CD8-positive, alpha-beta memory T cell (primary cell): ENCODE measurements at regions not wholly inside any gene's neighbourhood (a gene's known extent, or its start where the extent isn't known, plus 50 kb on each side); places are given as distances from the start of the nearest gene placed in this dataset.

Source experiments
- CTCF ChIA-PET: fragments of 350-600 bp; sonication (Branson Sonifier 250); formaldehyde crosslinking; loops from one replicate; lab custom pipeline; 2021; ENCODE audit warnings: antibody characterized with exemption; lab: Charles Lee
- POLR2A ChIA-PET: fragments of 350-600 bp; sonication (Branson Sonifier 250); formaldehyde crosslinking; loops from one replicate; lab custom pipeline; 2021; ENCODE audit warnings: antibody characterized with exemption; lab: Charles Lee
- DNase-seq, 5 donors: peaks; one replicate each; pipeline versions ENCODE4 v3.0.0 to v3.0.0-alpha.2; 2020 to 2022; ENCODE audit warnings: mixed read lengths in 1 of 5
- H3K27ac ChIP-seq: one replicate; pipeline ENCODE4 v1.7.0; 2013; ENCODE audit warnings: low read depth, mild to moderate bottlenecking, low read length, moderate library complexity
- H3K27me3 ChIP-seq: 2 replicates; pipeline ENCODE4 v1.7.0; 2013; ENCODE audit warnings: low read length, mild to moderate bottlenecking; ENCODE audit not compliant: insufficient read depth, poor library complexity, severe bottlenecking
- H3K36me3 ChIP-seq: 2 replicates; pipeline ENCODE4 v1.7.0; 2013; ENCODE audit warnings: mild to moderate bottlenecking, low read length, moderate library complexity; ENCODE audit not compliant: insufficient read depth
- H3K4me1 ChIP-seq: 2 replicates; pipeline ENCODE4 v1.7.0; 2013; ENCODE audit warnings: mild to moderate bottlenecking, low read length, moderate library complexity; ENCODE audit not compliant: insufficient read depth
- H3K4me3 ChIP-seq: 2 replicates; pipeline ENCODE4 v1.7.0; 2013; ENCODE audit warnings: mild to moderate bottlenecking, low read length
- H3K9me3 ChIP-seq: 2 replicates; pipeline ENCODE4 v1.7.0; 2013; ENCODE audit warnings: mild to moderate bottlenecking, low read length
- H3K27ac Mint-ChIP-seq, 8 donors: one replicate each; pipeline ENCODE4 v1.8.0; 2020 to 2021; ENCODE audit warnings: mixed read lengths in 8 of 8, mild to moderate bottlenecking in 6 of 8, inconsistent platforms in 3 of 8, moderate library complexity in 3 of 8
- H3K27me3 Mint-ChIP-seq, 2 donors: one replicate each; pipeline ENCODE4 v1.8.0; 2020 to 2021; ENCODE audit warnings: mixed read lengths in 2 of 2, mild to moderate bottlenecking in 1 of 2, moderate library complexity in 1 of 2
- H3K36me3 Mint-ChIP-seq, 3 donors: one replicate each; pipeline ENCODE4 v1.8.0; 2020 to 2021; ENCODE audit warnings: mixed read lengths in 3 of 3, inconsistent platforms in 1 of 3, mild to moderate bottlenecking in 1 of 3
- H3K4me1 Mint-ChIP-seq, 3 donors: one replicate each; pipeline ENCODE4 v1.8.0; 2020 to 2021; ENCODE audit warnings: mixed read lengths in 3 of 3, inconsistent platforms in 1 of 3, mild to moderate bottlenecking in 1 of 3
- H3K4me3 Mint-ChIP-seq, 7 donors: one replicate each; pipeline ENCODE4 v1.8.0; 2020 to 2021; ENCODE audit warnings: mixed read lengths in 7 of 7, mild to moderate bottlenecking in 6 of 7, moderate library complexity in 4 of 7, inconsistent platforms in 2 of 7
- H3K9me3 Mint-ChIP-seq, 5 donors: one replicate each; pipeline ENCODE4 v1.8.0; 2020 to 2022; ENCODE audit warnings: mixed read lengths in 5 of 5, mild to moderate bottlenecking in 3 of 5, moderate library complexity in 2 of 5, inconsistent platforms in 1 of 5

GRCh38 chr1:239811211-239811885 is 280.3 kb upstream of the FMN2 start:
- Histone ChIP-seq H3K4me3 (no peak overlapping the region), H3K27me3 (no peaks in the 10 kb centered on the region), H3K9me3 (no peaks in the 10 kb centered on the region), H3K36me3 (no peaks in the 10 kb centered on the region), H3K27ac (no peak overlapping the region), H3K4me1 (no peaks in the 10 kb centered on the region)
- H3K36me3 Mint-ChIP-seq, result no peaks in the 10 kb centered on the region
- no peaks in the 10 kb centered on the region for H3K9me3 Mint-ChIP-seq
- peak overlapping the region in 3 of 7 donors; percentile 14 to 29 (median 20) for H3K4me3 Mint-ChIP-seq
- ChIA-PET CTCF (no interaction called here), POLR2A (no interaction called here)
- peaks cover 25 to 34% (median 30%) of the 10 kb centered on the region in 3 donors for H3K4me1 Mint-ChIP-seq
- peak in 1 of 5 donors; percentile 7 for DNase-seq
- H3K27me3 Mint-ChIP-seq, result peaks cover 0 to 4% of the 10 kb centered on the region in 2 donors
- peak overlapping the region in 2 of 8 donors; percentile 60 to 84 for H3K27ac Mint-ChIP-seq

- no peaks in the 10 kb centered on the region for H3K4me1 ChIP-seq
- no peak overlapping the region for H3K27ac ChIP-seq
- Mint-ChIP-seq H3K27ac (no peak overlapping the region), H3K27me3 (peaks cover 0 to 4% of the 10 kb centered on the region in 2 donors), H3K36me3 (no peaks in the 10 kb centered on the region), H3K9me3 (no peaks in the 10 kb centered on the region), H3K4me3 (no peak overlapping the region), H3K4me1 (peaks cover 25 to 33% (median 30%) of the 10 kb centered on the region in 3 donors)
- H3K9me3 ChIP-seq, result no peaks in the 10 kb centered on the region
- H3K36me3 ChIP-seq, result no peaks in the 10 kb centered on the region
- H3K27me3 ChIP-seq, result no peaks in the 10 kb centered on the region
- POLR2A ChIA-PET, result no interaction called here
- H3K4me3 ChIP-seq, result no peak overlapping the region
- CTCF ChIA-PET, result no interaction called here
- DNase-seq, result no peak
Observed at GRCh38 chr1:239812580-239812979, 279.1 kb upstream of the FMN2 start.

- peak overlapping the region in 4 of 8 donors; percentile 2 to 70 (median 26) for H3K27ac Mint-ChIP-seq
- Histone ChIP-seq H3K4me1 (no peaks in the 10 kb centered on the region), H3K4me3 (no peak overlapping the region), H3K27me3 (no peaks in the 10 kb centered on the region), H3K9me3 (no peaks in the 10 kb centered on the region), H3K27ac (no peak overlapping the region), H3K36me3 (no peaks in the 10 kb centered on the region)
- ChIA-PET CTCF (no interaction called here), POLR2A (no interaction called here)
- H3K4me1 Mint-ChIP-seq, result peaks cover 25 to 33% (median 30%) of the 10 kb centered on the region in 3 donors
- peak overlapping the region in 6 of 7 donors; percentile 18 to 65 (median 54) for H3K4me3 Mint-ChIP-seq
- H3K27me3 Mint-ChIP-seq, result peaks cover 0 to 4% of the 10 kb centered on the region in 2 donors
- DNase-seq, result no peak
- H3K9me3 Mint-ChIP-seq, result no peaks in the 10 kb centered on the region
- no peaks in the 10 kb centered on the region for H3K36me3 Mint-ChIP-seq
Observed at GRCh38 chr1:239814306-239814881, 277.3 kb upstream of the FMN2 start.

GRCh38 chr1:239815074-239815473 is 276.6 kb upstream of the FMN2 start:
- no peak for DNase-seq
- Histone ChIP-seq H3K27me3 (no peaks in the 10 kb centered on the region), H3K9me3 (no peaks in the 10 kb centered on the region), H3K4me1 (no peaks in the 10 kb centered on the region), H3K36me3 (no peaks in the 10 kb centered on the region), H3K4me3 (no peak overlapping the region), H3K27ac (no peak overlapping the region)
- H3K4me1 Mint-ChIP-seq, result peaks cover 24 to 29% (median 28%) of the 10 kb centered on the region in 3 donors
- peak overlapping the region in 6 of 7 donors; percentile 17 to 65 (median 46) for H3K4me3 Mint-ChIP-seq
- no peaks in the 10 kb centered on the region for H3K36me3 Mint-ChIP-seq
- H3K9me3 Mint-ChIP-seq, result no peaks in the 10 kb centered on the region
- H3K27ac Mint-ChIP-seq, result peak overlapping the region in 1 of 8 donors; percentile 30
- H3K27me3 Mint-ChIP-seq, result no peaks in the 10 kb centered on the region
- CTCF ChIA-PET, result no interaction called here
- POLR2A ChIA-PET, result no interaction called here

GRCh38 chr1:239816081-239816782 is 275.5 kb upstream of the FMN2 start:
- no peak overlapping the region for H3K27ac Mint-ChIP-seq
- ChIA-PET POLR2A (no interaction called here), CTCF (interaction anchor here (1.1 kb wide), 1 partner anchor 166 kb away, joined by 3 read pairs; no protein-coding TSS in a partner anchor)
- no peak overlapping the region for H3K4me3 Mint-ChIP-seq
- H3K9me3 ChIP-seq, result no peaks in the 10 kb centered on the region
- no peaks in the 10 kb centered on the region for H3K36me3 ChIP-seq
- no peak overlapping the region for H3K4me3 ChIP-seq
- DNase-seq, result no peak
- H3K9me3 Mint-ChIP-seq, result no peaks in the 10 kb centered on the region
- H3K4me1 Mint-ChIP-seq, result peaks cover 15 to 18% (median 17%) of the 10 kb centered on the region in 3 donors
- no peaks in the 10 kb centered on the region for H3K27me3 ChIP-seq
- H3K27ac ChIP-seq, result no peak overlapping the region
- no peaks in the 10 kb centered on the region for H3K4me1 ChIP-seq
- H3K27me3 Mint-ChIP-seq, result no peaks in the 10 kb centered on the region
- H3K36me3 Mint-ChIP-seq, result no peaks in the 10 kb centered on the region

- no peaks in the 10 kb centered on the region for H3K36me3 ChIP-seq
- H3K4me3 Mint-ChIP-seq, result no peak overlapping the region
- no peaks in the 10 kb centered on the region for H3K27me3 ChIP-seq
- ChIA-PET CTCF (interaction anchor here (1.1 to 1.7 kb wide), 2 partner anchors 15 to 167 kb away, joined by 3 to 4 read pairs; no protein-coding TSS in a partner anchor), POLR2A (no interaction called here)
- peaks cover 11 to 12% (median 11%) of the 10 kb centered on the region in 3 donors for H3K4me1 Mint-ChIP-seq
- H3K27me3 Mint-ChIP-seq, result no peaks in the 10 kb centered on the region
- H3K9me3 ChIP-seq, result no peaks in the 10 kb centered on the region
- H3K4me1 ChIP-seq, result no peaks in the 10 kb centered on the region
- no peak overlapping the region for H3K4me3 ChIP-seq
- no peaks in the 10 kb centered on the region for H3K36me3 Mint-ChIP-seq
- H3K9me3 Mint-ChIP-seq, result no peaks in the 10 kb centered on the region
- H3K27ac ChIP-seq, result no peak overlapping the region
- no peak for DNase-seq
- peak overlapping the region in 1 of 8 donors; percentile 63 for H3K27ac Mint-ChIP-seq
Observed at GRCh38 chr1:239817276-239817675, 274.4 kb upstream of the FMN2 start.

- Histone ChIP-seq H3K4me1 (no peaks in the 10 kb centered on the region), H3K9me3 (no peaks in the 10 kb centered on the region), H3K36me3 (no peaks in the 10 kb centered on the region), H3K4me3 (no peak overlapping the region), H3K27ac (no peak overlapping the region), H3K27me3 (no peaks in the 10 kb centered on the region)
- CTCF ChIA-PET, result interaction anchor here (1.1 to 1.7 kb wide), 2 partner anchors 16 to 168 kb away, joined by 3 to 4 read pairs; no protein-coding TSS in a partner anchor
- Mint-ChIP-seq H3K27ac (no peak overlapping the region), H3K4me3 (no peak overlapping the region), H3K4me1 (peaks cover 11 to 12% (median 11%) of the 10 kb centered on the region in 3 donors), H3K9me3 (no peaks in the 10 kb centered on the region), H3K27me3 (no peaks in the 10 kb centered on the region), H3K36me3 (no peaks in the 10 kb centered on the region)
- no peak for DNase-seq
- POLR2A ChIA-PET, result no interaction called here
Observed at GRCh38 chr1:239817801-239818200, 273.9 kb upstream of the FMN2 start.
